Stimulated activated naive CD8-positive, alpha-beta T cell treated with anti-CD3 and anti-CD28 coated beads, Interleukin-15, amount 100 ng/mL, for 72 hours (primary cell): ENCODE measurements at regions not wholly inside any gene's neighbourhood (a gene's known extent, or its start where the extent isn't known, plus 50 kb on each side); places are given as distances from the start of the nearest gene placed in this dataset.

ENCODE experiments used
- ATAC-seq: fragments of 150-1000 bp; cut with Tn5 transposase; 2 replicates; pipeline ENCODE4 v1.10.0; 2021; ENCODE audit warnings: mild to moderate bottlenecking, moderate library complexity
- DNase-seq, 2 donors: peaks; one replicate each; pipeline ENCODE4 v3.0.0; 2021 to 2022
- H3K27ac Mint-ChIP-seq, 2 donors: one replicate each; pipeline ENCODE4 v1.8.0; 2022; ENCODE audit warnings: mild to moderate bottlenecking in 2 of 2, mixed read lengths in 2 of 2, moderate library complexity in 2 of 2
- H3K27me3 Mint-ChIP-seq: one replicate; pipeline ENCODE4 v1.8.0; 2022; ENCODE audit warnings: mixed read lengths
- H3K4me1 Mint-ChIP-seq: one replicate; pipeline ENCODE4 v1.8.0; 2022; ENCODE audit warnings: mild to moderate bottlenecking, mixed read lengths
- H3K4me3 Mint-ChIP-seq, 2 donors: one replicate each; pipeline ENCODE4 v1.8.0; 2022; ENCODE audit warnings: mild to moderate bottlenecking in 2 of 2, mixed read lengths in 2 of 2, moderate library complexity in 1 of 2
- H3K9me3 Mint-ChIP-seq, 2 donors: one replicate each; pipeline ENCODE4 v1.8.0; 2022; ENCODE audit warnings: mixed read lengths in 2 of 2

GRCh38 chr9:80926611-80927010 lies 762.7 kb downstream of the TLE1 start:
- Mint-ChIP-seq H3K27ac (no peak overlapping the region), H3K4me3 (no peak overlapping the region), H3K9me3 (peaks cover 7 to 14% of the 10 kb centered on the region in 2 donors)

GRCh38 chr9:80922544-80922943 lies 766.8 kb downstream of the TLE1 start:
- H3K27ac Mint-ChIP-seq, result no peak overlapping the region
- no peaks in the 10 kb centered on the region for H3K4me1 Mint-ChIP-seq
- ATAC-seq (no peak), DNase-seq (no peak)
- no peaks in the 10 kb centered on the region for H3K27me3 Mint-ChIP-seq
- H3K9me3 Mint-ChIP-seq, result peaks cover 7 to 14% of the 10 kb centered on the region in 2 donors
- H3K4me3 Mint-ChIP-seq, result no peak overlapping the region

More at GRCh38 chr9:80926611-80927010, 762.7 kb downstream of the TLE1 start:
- H3K27me3 Mint-ChIP-seq, result no peaks in the 10 kb centered on the region
- H3K4me1 Mint-ChIP-seq, result no peaks in the 10 kb centered on the region
- DNase-seq (no peak), ATAC-seq (no peak)

DNA sequence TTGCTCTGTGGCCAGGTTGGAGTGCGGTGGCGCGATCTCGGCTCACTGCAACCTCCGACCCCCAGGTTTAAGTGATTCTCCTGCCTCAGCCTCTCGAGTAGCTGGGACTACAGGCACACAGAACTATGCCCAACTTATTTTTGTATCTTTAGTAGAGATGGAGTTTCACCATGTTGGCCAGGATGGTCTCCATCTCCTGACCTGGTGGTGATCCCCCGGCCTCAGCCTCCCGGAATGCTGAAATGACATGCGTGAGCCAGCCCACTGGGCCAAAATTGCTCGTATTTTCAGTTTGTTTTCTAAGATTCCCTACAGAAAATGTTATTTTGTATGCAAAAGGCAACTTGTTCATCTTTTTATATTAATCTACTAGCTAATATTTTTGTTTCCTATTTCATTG lies 782.6 kb downstream of the TLE1 start:
- Mint-ChIP-seq H3K27ac (no peak overlapping the region), H3K4me3 (no peak overlapping the region), H3K27me3 (no peaks in the 10 kb centered on the region), H3K9me3 (peaks cover 0 to 4% of the 10 kb centered on the region in 2 donors), H3K4me1 (no peaks in the 10 kb centered on the region)
- DNase-seq (no peak), ATAC-seq (no peak)

DNA sequence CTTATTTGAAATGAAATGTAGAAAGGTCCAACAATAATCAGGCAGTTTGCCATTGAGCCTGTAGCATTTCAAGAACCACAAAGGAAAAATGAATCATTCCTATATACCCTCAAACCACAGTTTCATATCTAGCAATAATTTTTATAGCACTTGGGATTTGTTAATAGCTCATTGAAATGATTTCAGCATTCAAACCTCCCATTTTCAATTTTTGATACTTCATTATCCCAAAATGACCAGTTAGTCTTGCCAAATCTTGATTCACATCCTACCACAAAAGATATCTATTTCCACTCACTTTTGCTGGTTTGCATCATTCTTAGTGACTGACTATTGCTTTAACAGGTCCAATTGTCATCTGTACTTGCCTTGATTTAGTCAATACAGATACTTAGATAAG lies 790.1 kb downstream of the TLE1 start:
- Mint-ChIP-seq H3K9me3 (peaks cover 7 to 15% of the 10 kb centered on the region in 2 donors), H3K4me3 (no peak overlapping the region), H3K4me1 (no peaks in the 10 kb centered on the region), H3K27me3 (no peaks in the 10 kb centered on the region), H3K27ac (no peak overlapping the region)
- DNase-seq (no peak), ATAC-seq (no peak)

DNA sequence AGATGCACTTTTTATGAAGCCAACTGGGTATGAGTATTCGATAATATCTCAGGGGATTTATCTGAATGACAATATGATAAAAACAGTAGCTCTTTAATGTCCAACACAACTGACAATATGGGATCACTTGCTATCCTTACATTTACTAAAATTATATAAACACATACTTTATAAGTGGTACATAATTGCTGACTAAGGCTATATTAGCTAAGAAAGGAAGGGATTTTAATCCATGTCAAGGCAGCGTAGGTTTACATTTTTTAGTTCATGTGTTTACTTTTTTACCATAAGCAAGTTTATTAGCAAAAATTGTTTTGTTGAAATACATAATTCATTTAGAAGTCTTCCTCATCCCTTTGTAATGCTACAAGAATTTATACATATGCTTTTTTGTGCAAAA lies 796.2 kb downstream of the TLE1 start:
- Mint-ChIP-seq H3K27me3 (no peaks in the 10 kb centered on the region), H3K4me3 (no peak overlapping the region), H3K4me1 (no peaks in the 10 kb centered on the region), H3K27ac (no peak overlapping the region), H3K9me3 (peaks cover 7 to 11% of the 10 kb centered on the region in 2 donors)
- ATAC-seq (no peak), DNase-seq (no peak)

- Mint-ChIP-seq H3K27ac (no peak overlapping the region), H3K4me3 (no peak overlapping the region), H3K27me3 (no peaks in the 10 kb centered on the region), H3K9me3 (peaks cover 7 to 11% of the 10 kb centered on the region in 2 donors), H3K4me1 (no peaks in the 10 kb centered on the region)
- no peak for DNase-seq
- ATAC-seq, result no peak
These were observed 796.6 kb downstream of the TLE1 start for GRCh38 chr9:80892703-80893102.

GRCh38 chr9:80890124-80890523 lies 799.2 kb downstream of the TLE1 start:
- Mint-ChIP-seq H3K27me3 (no peaks in the 10 kb centered on the region), H3K27ac (no peak overlapping the region), H3K9me3 (peaks cover 6 to 7% of the 10 kb centered on the region in 2 donors), H3K4me1 (no peaks in the 10 kb centered on the region), H3K4me3 (no peak overlapping the region)
- no peak for ATAC-seq
- no peak for DNase-seq

DNA sequence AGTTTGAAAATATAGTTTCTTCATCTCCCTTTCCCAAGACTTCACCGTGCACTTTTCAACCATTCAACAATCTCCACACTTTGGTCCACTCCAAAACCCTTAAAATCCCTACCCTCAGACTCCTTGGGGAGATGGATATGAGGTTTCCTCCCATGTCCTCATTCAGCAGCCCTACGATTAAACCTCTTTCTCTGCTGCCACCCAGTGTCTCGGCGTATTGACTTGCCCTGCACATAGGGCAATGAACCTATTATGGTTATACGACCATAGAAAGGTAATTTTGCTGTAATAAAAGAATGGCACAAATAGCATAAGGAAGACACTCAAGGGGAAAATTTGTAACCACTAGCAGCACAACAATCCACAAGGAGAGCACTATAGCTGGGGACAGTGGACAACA lies 803.5 kb downstream of the TLE1 start:
- no peaks in the 10 kb centered on the region for H3K27me3 Mint-ChIP-seq
- no peak overlapping the region for H3K4me3 Mint-ChIP-seq
- no peak for DNase-seq
- no peak overlapping the region for H3K27ac Mint-ChIP-seq
- H3K9me3 Mint-ChIP-seq, result no peaks in the 10 kb centered on the region
- ATAC-seq, result no peak
- H3K4me1 Mint-ChIP-seq, result no peaks in the 10 kb centered on the region

DNA sequence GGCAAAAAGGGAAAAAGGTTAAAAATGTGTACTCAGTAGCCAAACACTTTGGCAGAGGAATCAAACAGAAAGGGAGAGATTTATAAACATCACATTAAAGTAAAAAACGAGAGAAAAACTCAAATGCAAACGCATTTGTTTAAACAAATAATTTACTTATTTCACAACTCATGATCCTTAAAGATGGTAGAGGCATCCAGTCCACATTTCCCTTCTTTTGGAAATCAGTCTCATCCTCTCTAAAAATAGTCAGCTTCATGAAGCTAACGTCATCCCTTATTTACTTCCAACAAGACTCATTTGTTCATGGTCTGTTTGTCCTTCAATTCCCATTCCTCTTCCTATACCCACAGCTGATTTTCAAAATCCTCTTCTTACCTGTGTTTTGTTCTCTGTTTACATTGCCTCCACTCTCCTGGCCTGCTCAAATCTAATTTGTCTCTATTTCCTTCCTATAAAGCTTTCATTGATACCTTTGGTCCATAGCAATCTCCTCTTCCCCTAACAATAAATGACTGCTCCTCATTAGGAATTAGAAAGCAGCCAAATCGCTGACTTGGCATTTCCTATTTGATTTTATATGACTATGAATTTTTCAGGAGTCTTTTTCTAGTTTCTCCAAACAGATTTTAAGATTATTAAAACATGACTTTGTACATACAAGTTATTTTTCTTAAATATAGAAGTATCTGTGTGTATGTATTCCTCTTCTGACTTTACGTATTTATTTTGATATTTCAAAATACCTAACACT lies 805.3 kb downstream of the TLE1 start:
- DNase-seq, result no peak
- Mint-ChIP-seq H3K27me3 (no peaks in the 10 kb centered on the region), H3K4me3 (no peak overlapping the region), H3K9me3 (no peaks in the 10 kb centered on the region), H3K4me1 (no peaks in the 10 kb centered on the region), H3K27ac (no peak overlapping the region)
- no peak for ATAC-seq

GRCh38 chr9:80883426-80883825 lies 805.9 kb downstream of the TLE1 start:
- ATAC-seq, result no peak
- Mint-ChIP-seq H3K27me3 (no peaks in the 10 kb centered on the region), H3K4me3 (no peak overlapping the region), H3K9me3 (no peaks in the 10 kb centered on the region), H3K27ac (no peak overlapping the region), H3K4me1 (no peaks in the 10 kb centered on the region)
- no peak for DNase-seq

DNA sequence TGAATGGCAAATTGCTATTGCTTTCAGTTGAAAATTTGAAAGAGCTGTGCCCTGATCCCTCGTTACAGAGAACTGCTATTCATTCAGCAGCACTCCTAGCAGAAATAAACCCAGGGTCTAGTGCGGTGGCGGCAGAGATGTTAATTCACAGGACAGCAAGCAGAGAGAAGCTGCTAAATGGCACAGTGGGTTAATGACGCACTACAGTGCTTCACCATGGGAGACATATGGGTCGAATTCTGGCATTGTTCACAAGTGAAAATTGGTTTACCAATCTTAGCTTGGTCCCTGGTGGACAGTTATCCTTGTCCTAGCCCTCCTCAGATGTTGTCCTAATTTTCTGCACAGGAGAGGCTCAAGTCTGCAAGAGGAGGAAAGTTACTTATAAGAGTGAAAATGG lies 807.4 kb downstream of the TLE1 start:
- H3K27ac Mint-ChIP-seq, result no peak overlapping the region
- ATAC-seq, result no peak
- no peaks in the 10 kb centered on the region for H3K27me3 Mint-ChIP-seq
- no peak for DNase-seq
- H3K4me3 Mint-ChIP-seq, result no peak overlapping the region
- no peaks in the 10 kb centered on the region for H3K9me3 Mint-ChIP-seq
- no peaks in the 10 kb centered on the region for H3K4me1 Mint-ChIP-seq

DNA sequence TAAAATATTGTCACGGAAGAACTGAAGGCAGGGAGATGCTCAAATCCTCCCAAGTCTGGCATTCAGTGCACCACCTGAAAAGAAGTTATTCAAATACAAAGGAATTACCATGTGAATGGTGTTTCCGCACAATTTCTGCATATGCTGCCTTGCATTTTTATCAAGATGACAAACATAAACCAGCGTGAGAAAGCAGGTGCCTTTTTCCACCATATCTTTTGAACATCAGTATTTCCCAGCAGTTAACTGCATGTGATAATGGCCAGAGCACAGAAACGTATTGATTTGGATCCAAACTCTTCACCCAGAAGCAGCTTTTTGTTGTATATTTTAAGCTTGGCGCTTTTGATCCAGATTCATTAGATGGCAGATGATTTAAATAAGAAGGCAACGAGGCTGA lies 808.0 kb downstream of the TLE1 start:
- Mint-ChIP-seq H3K27ac (no peak overlapping the region), H3K9me3 (peaks cover 0 to 4% of the 10 kb centered on the region in 2 donors)

DNA sequence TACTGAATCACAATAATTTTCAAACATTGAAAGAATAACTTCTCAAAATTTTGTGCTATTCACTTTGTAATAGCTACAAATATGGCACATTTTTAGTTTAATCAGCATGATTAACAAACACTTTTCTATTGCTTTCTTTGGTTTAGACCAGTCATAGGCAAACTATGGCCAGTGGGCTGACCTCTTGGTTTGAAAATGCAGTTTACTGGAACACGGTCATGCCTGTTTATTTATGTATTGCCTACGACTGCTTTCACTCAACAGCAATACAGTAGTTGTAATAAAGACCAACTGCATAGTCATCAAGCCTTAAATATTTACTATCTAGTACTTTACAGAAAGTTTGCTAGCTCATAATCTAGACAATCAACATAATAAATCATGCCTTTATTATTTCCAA lies 810.8 kb downstream of the TLE1 start:
- no peaks in the 10 kb centered on the region for H3K4me1 Mint-ChIP-seq
- peaks cover 0 to 6% of the 10 kb centered on the region in 2 donors for H3K9me3 Mint-ChIP-seq
- no peak overlapping the region for H3K27ac Mint-ChIP-seq
- DNase-seq, result no peak
- H3K4me3 Mint-ChIP-seq, result no peak overlapping the region
- H3K27me3 Mint-ChIP-seq, result no peaks in the 10 kb centered on the region
- no peak for ATAC-seq

More for the DNA sequence above, 808.0 kb downstream of the TLE1 start:
- DNase-seq (no peak), ATAC-seq (no peak)
- Mint-ChIP-seq H3K4me1 (no peaks in the 10 kb centered on the region), H3K27me3 (no peaks in the 10 kb centered on the region), H3K4me3 (no peak overlapping the region)

DNA sequence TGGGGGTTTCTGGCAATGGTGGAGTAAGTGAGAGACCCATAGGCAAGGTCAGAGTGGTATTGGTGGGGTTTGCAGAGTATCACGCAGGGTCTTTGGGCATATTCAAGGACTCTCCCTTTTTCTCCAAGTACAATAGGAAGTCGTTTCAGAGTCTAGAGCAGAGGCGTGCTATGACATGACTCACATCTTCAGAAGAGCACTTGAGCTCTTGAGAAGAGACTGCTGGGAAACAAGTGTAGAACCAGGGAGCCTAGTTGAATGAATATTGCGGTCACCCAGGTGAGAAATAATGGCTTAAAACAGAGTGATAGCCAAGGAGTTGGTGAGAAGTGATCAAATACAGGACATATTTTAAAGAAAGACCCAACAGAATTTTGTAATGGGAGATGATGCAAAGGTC lies 813.4 kb downstream of the TLE1 start:
- no peak for ATAC-seq
- Mint-ChIP-seq H3K27me3 (no peaks in the 10 kb centered on the region), H3K9me3 (peaks cover 0 to 6% of the 10 kb centered on the region in 2 donors), H3K27ac (no peak overlapping the region), H3K4me3 (no peak overlapping the region), H3K4me1 (no peaks in the 10 kb centered on the region)
- DNase-seq, result no peak

- Mint-ChIP-seq H3K27me3 (no peaks in the 10 kb centered on the region), H3K27ac (no peak overlapping the region), H3K9me3 (peaks cover 0 to 6% of the 10 kb centered on the region in 2 donors), H3K4me3 (no peak overlapping the region), H3K4me1 (no peaks in the 10 kb centered on the region)
- ATAC-seq (no peak), DNase-seq (no peak)
These were observed 815.1 kb downstream of the TLE1 start for GRCh38 chr9:80874276-80874675.

DNA sequence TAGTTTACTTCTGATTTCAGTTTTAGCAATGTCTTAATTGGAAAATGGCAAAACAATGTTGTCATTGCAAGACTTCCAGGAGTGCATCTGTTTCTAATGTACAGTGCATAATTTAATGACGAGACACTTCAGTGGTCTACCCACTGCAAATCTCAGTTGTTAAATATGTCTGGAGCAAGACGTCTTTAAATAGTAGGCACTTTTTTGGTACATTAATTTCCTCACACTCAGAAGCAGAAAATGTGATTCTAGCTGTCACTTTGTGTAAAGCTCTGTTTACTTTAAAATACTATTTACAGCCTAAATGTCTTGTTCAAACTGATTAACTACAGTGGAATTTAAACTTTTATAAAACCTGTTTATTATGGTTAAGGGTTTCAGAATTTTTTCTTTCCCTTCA lies 815.5 kb downstream of the TLE1 start:
- ATAC-seq (no peak), DNase-seq (no peak)
- Mint-ChIP-seq H3K9me3 (peaks cover under 1 to 6% of the 10 kb centered on the region in 2 donors), H3K27ac (no peak overlapping the region), H3K4me3 (no peak overlapping the region), H3K4me1 (no peaks in the 10 kb centered on the region), H3K27me3 (no peaks in the 10 kb centered on the region)

- no peaks in the 10 kb centered on the region for H3K27me3 Mint-ChIP-seq
- no peak overlapping the region for H3K4me3 Mint-ChIP-seq
- H3K4me1 Mint-ChIP-seq, result no peaks in the 10 kb centered on the region
- ATAC-seq (no peak), DNase-seq (no peak)
- no peak overlapping the region for H3K27ac Mint-ChIP-seq
- peaks cover 18 to 21% of the 10 kb centered on the region in 2 donors for H3K9me3 Mint-ChIP-seq
These were observed 817.8 kb downstream of the TLE1 start for GRCh38 chr9:80871596-80871995.
